SHP77 (cell line): ENCODE measurements at regions not wholly inside any gene's neighbourhood (a gene's known extent, or its start where the extent isn't known, plus 50 kb on each side); places are given as distances from the start of the nearest gene placed in this dataset.
"Not testable (repeated sequence)": the region's sequence is repeated elsewhere in the genome, so short reads cannot be mapped to it uniquely, and the experiment has no call there.

Source experiments
- DNase-seq, 2 experiments: peaks; one replicate each; lab custom pipeline; 2025; lab: John Stamatoyannopoulos, UW

GRCh38 chr6:3672339-3672738 lies 79.2 kb downstream of the PXDC1 start:
- not testable (repeated sequence) for DNase-seq

GRCh38 chr6:3671382-3671781 lies 80.1 kb downstream of the PXDC1 start:
- no peak for DNase-seq

GRCh38 chr6:3670356-3670755 lies 81.2 kb downstream of the PXDC1 start:
- no peak for DNase-seq

GRCh38 chr6:3669916-3670315 lies 81.6 kb downstream of the PXDC1 start:
- DNase-seq = no peak

GRCh38 chr6:3665608-3666007 lies 85.9 kb downstream of the PXDC1 start:
- DNase-seq = no peak

DNA sequence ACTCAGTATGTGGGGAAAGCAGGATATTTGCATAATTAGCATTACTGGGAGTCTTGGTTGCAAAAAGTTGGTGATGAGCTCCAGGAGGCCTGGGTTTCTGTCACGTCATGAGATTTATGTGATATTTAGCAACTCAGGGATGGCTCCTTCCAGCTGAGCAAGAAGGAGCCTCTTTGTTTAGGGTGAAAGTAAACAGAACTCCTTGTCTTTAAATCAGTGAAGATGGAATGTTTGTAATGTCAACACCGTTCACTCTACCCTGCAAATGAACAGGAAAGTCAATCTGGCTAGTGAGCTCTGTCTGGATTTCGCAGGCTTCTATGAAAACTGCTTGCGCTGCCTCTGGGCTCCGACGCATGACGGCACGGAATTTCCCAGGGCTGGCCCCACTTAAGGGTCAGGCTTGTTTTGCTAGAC lies 86.9 kb downstream of the PXDC1 start:
- no peak for DNase-seq

DNA sequence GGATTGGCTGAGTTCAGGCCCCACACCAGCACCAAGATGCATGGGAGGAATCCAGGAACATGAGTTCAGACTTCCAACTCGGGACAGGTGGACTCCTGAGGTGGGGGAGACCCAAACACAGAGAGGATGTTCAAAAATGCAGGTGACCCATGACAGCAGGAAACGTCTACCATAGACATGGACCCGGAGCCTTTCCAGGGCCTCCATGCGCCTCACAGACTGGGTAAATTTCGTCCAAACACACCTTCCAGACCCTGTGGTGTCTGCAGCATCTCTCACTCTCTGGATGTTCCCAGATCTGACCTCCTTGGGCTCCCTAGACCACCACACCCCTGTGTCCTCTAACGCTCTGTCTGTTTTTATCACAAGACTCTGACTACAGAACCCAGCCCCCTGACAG lies 87.7 kb downstream of the PXDC1 start:
- DNase-seq = no peak

GRCh38 chr6:3663081-3663480 lies 88.4 kb downstream of the PXDC1 start:
- no peak for DNase-seq

DNA sequence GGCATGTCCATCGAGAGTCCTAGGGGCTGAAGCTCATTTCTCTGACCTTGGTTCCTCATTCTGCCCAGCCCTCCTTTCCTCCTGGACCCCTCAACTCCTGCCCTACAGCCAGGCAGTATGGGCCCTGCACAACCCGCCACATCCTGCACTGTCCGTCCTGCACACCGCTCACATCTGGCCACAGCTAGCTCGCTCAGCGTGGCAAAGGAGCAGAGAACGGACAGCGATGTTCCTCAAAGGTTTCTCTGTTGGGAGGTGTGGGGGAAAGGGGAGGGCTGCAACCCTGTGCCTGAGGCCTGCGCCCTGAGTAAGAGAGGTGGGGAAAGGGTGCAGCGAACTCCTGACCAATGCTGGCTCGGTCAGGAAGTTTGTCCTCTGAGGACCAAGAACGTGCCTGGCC lies 90.1 kb downstream of the PXDC1 start:
- DNase-seq = no peak

DNA sequence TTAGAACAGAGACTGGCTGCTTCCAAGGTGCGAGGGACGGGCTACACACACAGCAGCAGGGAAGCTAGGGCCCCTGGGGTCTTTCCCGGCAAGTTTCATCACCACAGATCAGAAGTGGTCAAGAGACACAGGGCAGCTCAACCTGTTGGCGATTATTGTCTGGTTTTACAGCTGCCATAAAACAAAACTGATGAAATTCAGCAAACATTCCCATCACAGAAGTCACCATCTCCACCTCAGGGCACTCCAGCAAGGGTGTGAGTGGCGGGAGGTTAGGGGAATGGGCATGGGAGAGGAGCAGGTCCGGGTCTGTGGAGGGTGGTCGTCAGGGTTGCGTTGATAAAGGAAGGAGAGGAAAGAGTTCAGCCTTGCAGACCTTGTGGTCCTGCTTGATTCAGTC lies 91.0 kb downstream of the PXDC1 start:
- no peak for DNase-seq

DNA sequence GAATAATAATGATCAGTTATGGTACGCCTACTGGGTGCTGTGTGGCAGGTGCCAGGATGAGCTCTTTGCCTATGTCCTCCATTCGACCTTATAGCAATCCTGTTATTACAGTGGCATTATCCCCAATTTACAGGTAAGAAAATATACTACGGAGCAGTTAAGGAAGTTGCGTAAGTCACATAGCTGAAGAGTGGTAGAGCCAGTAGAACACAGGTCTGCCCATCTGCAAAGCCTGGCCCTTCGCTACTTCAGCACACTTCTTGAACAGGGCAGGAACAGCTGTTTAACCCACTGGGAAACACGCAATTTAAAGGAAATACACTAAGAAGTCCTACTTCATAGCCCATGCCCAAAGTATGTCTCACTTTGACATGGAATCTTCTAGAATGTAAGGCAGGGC lies 91.8 kb downstream of the PXDC1 start:
- DNase-seq = no peak

- no peak for DNase-seq
Measured at GRCh38 chr6:3656076-3656475, 95.4 kb downstream of the PXDC1 start.

DNA sequence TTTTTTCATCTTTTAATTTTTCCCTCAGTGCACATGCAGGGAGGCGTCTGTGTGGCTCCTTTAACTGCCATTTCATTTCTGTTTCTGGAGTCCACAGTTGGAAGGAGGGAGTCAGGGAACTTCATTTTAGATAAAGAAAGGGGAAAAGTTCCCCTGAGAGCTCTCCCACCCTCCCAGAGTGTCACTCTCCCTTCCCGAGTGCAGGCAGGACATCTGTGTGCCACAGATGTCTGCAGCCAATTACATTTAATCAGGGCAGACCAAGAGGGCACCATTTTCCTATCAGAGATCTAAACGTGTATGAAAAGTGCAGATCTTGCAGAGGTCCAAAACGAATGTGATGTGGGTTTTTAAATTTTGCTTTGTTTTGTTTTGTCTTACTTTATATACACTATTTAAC lies 96.6 kb downstream of the PXDC1 start:
- no peak for DNase-seq

- no peak for DNase-seq
Measured at GRCh38 chr6:3654436-3654835, 97.1 kb downstream of the PXDC1 start.

DNA sequence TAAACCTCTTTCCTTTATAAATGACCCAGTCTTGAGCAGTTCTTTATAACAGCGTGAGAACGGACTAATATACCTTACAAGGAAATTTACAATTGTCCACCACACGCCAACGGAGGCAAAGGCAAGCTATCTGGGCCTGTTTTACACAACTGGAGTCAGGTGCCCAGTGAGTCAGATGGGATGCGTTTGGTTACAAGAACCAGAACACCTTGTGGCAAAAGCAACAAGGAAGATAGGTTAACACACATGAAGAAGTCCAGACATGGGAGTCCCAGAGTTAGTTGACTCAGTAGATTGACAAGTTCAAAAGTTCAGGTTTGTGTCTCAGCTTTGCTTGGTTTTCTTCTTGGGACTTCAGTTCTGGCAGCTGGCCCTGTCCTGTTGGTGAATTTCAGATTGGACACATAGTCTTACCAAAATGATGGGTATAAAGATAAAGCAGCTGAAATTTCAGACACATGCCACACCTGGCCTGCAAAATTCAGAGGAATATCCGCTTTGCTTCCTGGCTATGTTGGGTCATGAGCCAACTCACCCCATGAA lies 97.9 kb downstream of the PXDC1 start:
- DNase-seq = no peak

DNA sequence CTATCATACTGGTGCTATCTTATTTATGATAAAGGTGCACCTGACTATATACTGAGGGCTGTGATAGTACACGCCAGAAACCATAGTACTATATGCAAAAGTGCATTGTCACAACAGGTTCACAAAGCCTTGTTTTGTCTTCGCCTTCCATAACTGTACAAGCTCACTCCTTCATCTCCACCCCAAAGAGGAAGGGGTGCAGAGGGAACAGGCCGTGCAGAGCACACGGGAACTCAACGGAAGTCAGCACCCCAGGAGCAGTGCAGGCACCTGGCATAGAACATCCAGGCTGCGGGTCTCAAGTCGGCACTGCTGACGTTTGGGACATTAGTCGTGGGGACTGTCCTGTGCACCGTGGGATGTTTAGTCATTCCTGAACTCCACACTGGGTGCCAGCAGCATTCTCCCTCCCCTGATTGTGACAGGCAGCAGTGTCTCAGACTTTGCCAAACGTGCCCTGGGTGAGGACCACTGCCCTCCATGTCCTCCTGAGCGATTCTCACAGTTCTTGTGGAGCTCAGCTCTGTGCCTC lies 99.7 kb downstream of the PXDC1 start:
- DNase-seq = no peak

- no peak for DNase-seq
Measured at GRCh38 chr6:3650959-3651697, 100.4 kb downstream of the PXDC1 start.

GRCh38 chr6:3650076-3650958 lies 101.2 kb downstream of the PXDC1 start:
- DNase-seq = no peak

- no peak for DNase-seq
Measured at GRCh38 chr6:3648724-3649123, 102.8 kb downstream of the PXDC1 start.

DNA sequence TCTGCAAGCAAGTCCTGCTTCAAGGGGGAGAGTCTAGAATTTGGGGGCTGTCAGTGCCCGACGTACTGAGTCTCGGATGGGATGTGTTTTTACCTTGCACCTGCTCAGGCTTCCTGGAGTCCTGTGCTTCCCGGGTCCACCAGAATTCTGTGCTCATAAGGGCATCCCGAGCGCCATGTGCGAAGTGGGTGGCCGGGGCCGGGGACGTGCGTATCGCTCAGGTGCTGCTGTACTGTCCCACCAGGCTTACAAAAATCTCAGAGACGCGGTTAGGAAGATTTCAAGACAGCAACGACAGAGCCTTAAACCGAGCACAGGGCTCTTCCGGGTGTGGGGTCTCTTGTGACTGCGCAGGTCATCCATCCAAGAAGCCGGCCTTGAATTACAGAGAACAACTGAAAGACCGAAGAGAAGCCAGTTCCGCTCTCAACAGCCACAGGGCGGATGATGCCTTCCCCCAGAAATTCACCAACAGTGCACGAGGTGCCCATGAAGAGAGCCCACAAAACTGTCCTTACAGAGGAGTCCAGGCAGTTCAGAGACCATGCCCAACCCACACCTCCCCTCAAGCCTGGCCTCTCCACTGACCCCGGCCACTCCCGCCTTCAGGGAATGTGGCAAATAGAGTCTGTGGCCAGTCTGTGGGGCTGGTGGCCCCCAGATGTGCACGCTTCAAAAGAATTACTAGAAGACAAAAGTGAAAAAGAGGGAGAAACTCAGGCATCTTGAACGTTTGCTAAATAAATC lies 104.7 kb downstream of the PXDC1 start:
- DNase-seq = no peak

DNA sequence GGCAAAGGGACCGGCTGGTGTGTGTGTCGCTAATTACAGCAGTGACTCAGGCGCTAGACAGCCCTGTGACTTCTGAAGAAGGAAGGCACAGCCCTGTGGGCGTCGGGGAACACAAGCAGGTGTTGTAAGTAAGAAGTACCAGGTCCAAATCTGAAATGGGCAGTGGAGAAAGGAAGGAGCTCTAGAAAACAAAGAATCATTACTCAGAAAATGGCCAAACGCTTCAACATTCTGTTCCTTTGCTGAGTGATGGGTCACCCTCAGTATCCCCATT lies 106.8 kb downstream of the PXDC1 start:
- no peak for DNase-seq
